ENCODE measurements at regions not wholly inside any gene's neighbourhood (a gene's known extent, or its start where the extent isn't known, plus 50 kb on each side); places are given as distances from the start of the nearest gene placed in this dataset.
"Not testable (repeated sequence)": the region's sequence is repeated elsewhere in the genome, so short reads cannot be mapped to it uniquely, and the experiment has no call there.

GRCh38 chr3:157856078-157856939, 249.9 kb downstream of the SHOX2 start:
- no peak for DNase-seq

- DNase-seq = not testable (repeated sequence)
Measured at GRCh38 chr3:157845839-157846238, 260.4 kb downstream of the SHOX2 start.

- DNase-seq = no peak
Measured at GRCh38 chr3:157844800-157845565, 261.2 kb downstream of the SHOX2 start.

GRCh38 chr3:157844216-157844615, 262.0 kb downstream of the SHOX2 start:
- no peak for DNase-seq

- DNase-seq = no peak
Measured at GRCh38 chr3:157841029-157841428, 265.2 kb downstream of the SHOX2 start.

- DNase-seq = no peak
Measured at GRCh38 chr3:157840564-157840963, 265.7 kb downstream of the SHOX2 start.

GRCh38 chr3:157838457-157838856, 267.8 kb downstream of the SHOX2 start:
- DNase-seq = no peak

- no peak for DNase-seq
Measured at GRCh38 chr3:157837336-157837735, 268.9 kb downstream of the SHOX2 start.

GRCh38 chr3:157836022-157836421, 270.2 kb downstream of the SHOX2 start:
- no peak for DNase-seq

- DNase-seq = no peak
Measured at GRCh38 chr3:157832588-157832987, 273.6 kb downstream of the SHOX2 start.

- no peak for DNase-seq
Measured at GRCh38 chr3:157830556-157831236, 275.5 kb downstream of the SHOX2 start.

GRCh38 chr3:157829786-157830185, 276.4 kb downstream of the SHOX2 start:
- DNase-seq = no peak

GRCh38 chr3:157824281-157824680, 281.9 kb downstream of the SHOX2 start:
- no peak for DNase-seq

- DNase-seq = no peak
Measured at GRCh38 chr3:157823050-157823449, 283.2 kb downstream of the SHOX2 start.

GRCh38 chr3:157820157-157820517, 286.1 kb downstream of the SHOX2 start:
- no peak for DNase-seq

GRCh38 chr3:157819270-157820156, 286.7 kb downstream of the SHOX2 start:
- DNase-seq = no peak

GRCh38 chr3:157816896-157817295, 289.3 kb downstream of the SHOX2 start:
- no peak for DNase-seq

- DNase-seq = no peak
Measured at GRCh38 chr3:157816296-157816695, 289.9 kb downstream of the SHOX2 start.

- no peak for DNase-seq
Measured at GRCh38 chr3:157815739-157816138, 290.5 kb downstream of the SHOX2 start.

- no peak for DNase-seq
Measured at GRCh38 chr3:157810924-157811718, 295.1 kb downstream of the SHOX2 start.

- no peak for DNase-seq
Measured at GRCh38 chr3:157807280-157807679, 298.9 kb downstream of the SHOX2 start.

- DNase-seq = no peak
Measured at GRCh38 chr3:157805538-157805937, 300.7 kb downstream of the SHOX2 start.

Data from NCI-H187 treated with DMSO at 0.1 percent for 48 hours (cell line).